HG03521 (cell line): ENCODE measurements at regions not wholly inside any gene's neighbourhood (a gene's known extent, or its start where the extent isn't known, plus 50 kb on each side); places are given as distances from the start of the nearest gene placed in this dataset.

Source experiments
- ATAC-seq: cut with Tn5 transposase; IDR thresholded peaks from one replicate; pipeline ENCODE4 v1.9.1; 2021; ENCODE audit warnings: mild to moderate bottlenecking, moderate library complexity; ENCODE audit not compliant: unreplicated experiment

DNA sequence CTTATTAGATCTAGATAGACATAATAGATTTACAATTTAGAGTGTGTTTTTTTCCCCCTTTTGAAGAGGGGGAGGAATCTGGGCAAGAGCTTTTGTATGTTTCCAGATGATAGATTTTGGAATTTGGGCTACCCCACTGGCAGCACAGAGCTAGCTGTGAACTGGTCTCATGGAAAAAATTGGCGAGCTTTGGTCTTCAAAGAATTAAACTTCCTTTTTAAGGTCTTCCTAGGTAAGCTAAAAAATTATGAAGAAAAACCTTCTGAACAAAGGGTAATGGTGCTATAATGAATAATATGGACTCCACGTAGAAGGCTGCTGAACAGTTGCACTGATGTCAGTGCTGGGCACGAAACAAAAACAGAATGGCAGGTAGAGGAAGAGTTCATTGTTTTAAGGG, 109.3 kb downstream of the ZIC5 start:
- ATAC-seq = no peak

DNA sequence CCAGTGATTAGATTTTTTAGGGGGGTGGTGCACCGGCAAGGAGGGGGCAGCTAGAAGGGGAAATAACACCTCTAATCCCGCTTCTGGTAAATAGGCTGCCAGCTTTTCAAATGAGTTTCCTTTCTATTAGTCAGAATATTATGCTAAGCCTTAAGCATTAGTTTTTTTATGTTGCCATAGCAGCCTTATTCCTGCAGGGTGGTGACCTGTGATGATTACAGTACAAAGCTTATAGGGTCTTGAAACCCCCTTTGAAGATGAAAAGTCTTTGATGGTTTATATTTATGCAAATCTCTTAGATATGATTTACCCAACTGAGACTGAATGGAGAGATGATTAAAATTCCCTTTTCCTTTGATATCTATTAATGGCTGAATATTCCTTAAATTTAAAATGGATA, 109.8 kb downstream of the ZIC5 start:
- ATAC-seq = no peak

DNA sequence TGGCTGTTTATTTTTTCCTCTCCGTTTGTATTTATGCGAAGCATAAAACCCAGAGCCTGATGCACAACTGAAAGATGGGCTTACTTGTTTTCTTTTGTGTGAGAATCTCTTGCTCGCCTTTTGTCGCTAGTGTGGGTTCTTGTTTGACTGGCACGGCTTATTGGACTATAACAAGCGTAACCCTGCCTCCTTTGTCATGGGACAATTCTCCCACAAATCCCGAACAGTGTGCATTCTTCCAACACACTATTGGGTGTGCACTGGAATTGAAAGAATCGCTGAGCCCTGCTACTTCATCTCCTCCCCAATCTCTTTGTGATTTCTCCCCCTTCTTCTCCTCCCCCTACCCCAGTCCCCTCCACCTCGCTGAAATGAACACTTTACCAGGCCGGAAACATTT, 110.8 kb downstream of the ZIC5 start:
- no peak for ATAC-seq

DNA sequence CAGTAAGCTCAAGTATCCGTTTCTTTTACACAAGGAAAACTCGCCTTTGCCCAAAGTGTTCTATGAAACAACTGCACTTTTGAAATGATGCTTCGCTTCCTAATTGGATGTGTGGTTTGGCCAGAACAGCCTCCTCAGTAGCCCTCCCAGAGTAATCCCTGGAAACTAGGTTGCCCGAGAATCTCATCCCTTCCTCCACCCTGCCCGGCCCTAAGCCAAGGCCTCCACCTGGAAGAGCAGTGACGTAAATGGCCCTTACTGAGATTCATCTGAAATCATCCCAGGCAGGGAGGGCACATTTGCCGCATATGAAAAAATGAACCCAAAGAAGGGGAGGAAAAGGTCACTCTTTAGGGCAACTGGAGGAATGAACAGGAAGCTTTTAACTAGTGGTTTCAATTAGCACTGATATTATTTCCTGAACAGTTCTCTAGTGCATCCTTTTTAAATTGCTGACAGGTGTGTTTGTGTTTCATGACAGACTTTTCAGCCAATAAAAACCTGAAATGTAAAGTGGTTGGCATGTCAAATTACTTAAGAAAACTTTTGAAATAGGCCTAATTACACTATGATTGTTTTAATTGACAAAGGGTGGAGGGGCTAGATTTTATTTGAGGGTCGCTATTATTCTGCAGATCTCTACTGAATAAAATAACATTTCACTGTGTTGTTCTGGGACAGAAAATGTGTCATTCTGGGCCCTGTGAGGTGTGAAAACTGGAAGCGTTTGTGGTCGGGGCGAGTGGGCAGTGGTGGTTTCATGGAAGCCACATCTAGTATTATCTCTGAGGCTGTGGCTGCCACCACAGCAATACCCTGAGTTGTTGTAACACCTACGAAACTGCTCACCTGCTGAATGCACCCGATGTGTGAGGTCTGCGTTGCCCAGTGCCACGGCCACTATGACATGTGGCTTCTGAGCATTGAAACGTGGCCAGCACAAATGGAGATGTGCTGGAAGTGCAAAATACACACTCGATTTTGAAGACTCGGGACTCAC, 112.1 kb downstream of the ZIC5 start:
- ATAC-seq = peak; percentile 80

DNA sequence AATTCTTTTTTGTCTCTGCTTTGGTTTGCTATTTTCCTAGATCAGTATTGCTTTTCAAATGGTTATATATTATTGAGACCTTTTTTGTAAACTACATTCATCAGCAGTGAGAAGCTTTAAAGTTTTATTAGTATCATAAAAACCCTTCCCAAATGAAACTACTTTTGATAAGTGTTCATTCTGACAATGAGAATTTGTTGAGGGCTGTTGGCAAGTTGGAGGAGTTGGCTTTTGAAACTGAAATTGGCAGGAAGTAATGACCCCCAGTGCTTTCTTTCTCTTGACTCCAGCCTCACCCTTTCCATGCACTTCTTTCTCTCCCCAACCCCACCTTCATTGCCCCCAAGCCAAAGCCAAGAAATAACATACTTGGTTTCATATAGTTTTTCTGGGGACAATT, 113.8 kb downstream of the ZIC5 start:
- no peak for ATAC-seq

DNA sequence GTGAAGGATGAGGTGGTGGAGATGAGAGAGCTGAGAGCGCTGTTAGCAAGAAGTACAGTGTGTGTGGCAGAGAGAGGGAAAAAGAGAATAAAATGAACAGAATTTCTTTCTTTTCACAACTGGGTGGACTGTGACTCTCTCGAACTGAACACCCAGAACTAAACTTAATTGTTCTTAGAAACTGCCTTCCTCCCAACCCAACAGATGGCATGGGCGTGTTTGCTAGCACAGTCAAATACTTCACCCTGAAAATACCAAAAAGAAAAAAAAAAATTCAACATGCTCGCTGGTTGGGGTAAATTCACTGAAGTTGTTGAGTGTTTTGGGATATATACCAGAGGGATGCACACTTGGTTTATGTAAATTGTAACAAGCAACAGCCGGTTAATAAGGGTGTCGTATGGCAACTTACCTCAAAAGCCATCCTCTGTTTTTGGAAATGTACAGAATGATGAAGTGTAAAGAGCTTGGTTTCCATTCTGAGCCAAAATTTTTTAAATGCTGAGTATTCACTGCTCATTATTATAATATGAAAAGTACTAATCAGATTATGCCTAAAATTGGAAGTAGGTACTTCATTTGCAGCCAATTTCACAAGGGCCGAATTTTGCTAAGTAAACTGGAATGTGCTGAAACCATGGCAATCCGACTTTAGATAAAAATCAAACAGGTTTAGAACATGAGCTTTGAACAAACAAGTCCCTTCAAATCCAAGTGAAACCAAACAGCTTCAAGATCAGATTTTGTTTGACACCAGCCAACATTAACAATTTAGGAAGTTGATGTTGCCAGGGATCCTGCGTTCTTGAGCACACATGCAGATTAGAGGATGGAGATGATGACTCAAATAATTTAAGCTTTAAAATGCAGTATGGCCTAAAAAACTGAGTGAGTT, 115.8 kb downstream of the ZIC5 start:
- no peak for ATAC-seq

DNA sequence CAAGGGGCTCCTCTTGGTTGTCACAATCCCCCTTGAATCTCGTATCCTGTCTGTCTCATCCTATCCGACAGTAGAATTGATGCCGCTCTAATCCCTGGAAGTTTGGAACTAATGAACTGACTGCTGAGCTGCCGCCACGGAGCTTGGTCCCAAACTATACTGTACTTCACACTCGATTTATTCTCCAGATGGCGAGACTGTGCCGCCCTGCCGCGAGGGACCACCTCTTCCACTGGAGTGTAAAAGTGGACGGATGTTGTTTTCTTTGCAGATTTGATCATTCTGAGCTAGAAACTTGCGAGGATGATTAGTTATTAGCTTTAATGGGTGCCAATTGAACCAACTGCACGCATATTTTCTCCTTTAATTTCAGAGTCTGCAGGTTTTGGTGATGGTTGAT, 117.2 kb downstream of the ZIC5 start:
- no peak for ATAC-seq

DNA sequence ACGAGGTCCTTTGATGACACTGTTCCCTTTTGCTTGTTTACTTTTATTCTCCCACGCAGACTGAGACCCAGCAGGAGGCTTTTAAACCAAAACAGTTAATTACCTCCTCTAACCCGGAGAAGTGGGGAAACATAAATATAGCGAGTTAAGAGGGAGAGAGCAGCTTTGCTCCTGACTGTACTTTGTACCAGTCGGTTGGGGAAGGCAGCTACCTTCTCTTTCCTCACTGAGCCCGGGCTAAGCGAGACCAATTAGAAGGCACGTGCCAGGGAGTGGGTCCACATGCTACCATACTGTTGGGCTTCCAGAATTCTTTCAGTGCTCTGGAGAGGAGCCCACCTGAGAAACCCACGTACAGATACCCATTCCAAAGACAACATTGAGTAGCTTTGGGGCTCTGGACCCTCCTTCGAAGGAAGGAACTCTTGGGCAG, 124.2 kb downstream of the ZIC5 start:
- ATAC-seq = no peak

DNA sequence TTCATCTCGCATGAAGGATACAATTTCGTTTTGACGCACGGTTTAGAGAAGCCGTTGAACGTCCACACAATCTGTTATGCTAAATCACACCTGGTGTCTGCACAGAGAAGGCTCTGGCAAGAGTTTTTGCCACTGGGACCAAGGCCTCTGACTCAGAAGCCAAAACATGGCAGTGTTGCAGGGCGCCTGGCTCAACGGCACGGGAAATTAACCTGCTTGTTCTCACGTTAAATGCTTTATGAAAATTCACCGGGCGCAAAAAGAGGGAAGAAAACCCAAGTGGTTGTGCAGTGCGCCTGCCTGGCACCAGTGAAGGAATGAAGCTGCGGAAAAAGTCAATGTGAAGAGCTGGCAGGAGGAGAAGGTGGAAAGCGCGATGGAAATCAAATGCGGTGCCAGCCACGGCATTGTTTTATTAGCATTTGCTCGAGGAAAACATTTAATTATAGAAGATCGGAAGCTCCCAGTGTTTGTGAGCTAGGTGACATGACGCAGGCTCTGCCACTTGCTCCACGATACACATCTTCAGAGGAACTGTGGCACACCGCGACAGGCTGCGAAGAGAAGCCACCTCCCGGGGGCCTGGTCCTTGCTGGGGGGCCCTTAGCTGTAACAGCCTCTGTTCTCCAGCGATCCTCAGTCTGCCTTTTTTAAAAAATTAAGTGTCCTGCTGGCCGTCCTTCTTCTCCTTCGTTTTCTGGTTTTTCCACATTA, 126.2 kb downstream of the ZIC5 start:
- ATAC-seq = no peak

DNA sequence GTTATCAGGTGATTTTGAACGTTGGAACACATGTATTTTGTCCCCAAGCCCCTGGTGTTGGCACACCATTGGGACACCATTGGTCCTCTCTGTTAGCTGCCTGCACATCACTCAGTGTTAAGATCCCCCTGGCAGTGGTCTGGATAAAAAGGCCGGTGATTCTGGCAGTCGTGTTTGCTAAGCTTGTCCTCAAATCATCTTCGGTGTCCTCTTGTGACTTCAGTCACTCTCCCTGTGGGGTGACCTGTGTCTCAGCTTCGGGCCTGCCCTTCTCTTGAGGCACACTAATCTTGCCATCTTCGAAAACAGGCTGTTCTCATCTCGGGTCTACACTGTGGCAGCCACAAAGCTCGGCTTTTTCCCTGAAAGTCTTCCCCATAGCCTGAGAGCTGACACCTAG, 127.1 kb downstream of the ZIC5 start:
- no peak for ATAC-seq

DNA sequence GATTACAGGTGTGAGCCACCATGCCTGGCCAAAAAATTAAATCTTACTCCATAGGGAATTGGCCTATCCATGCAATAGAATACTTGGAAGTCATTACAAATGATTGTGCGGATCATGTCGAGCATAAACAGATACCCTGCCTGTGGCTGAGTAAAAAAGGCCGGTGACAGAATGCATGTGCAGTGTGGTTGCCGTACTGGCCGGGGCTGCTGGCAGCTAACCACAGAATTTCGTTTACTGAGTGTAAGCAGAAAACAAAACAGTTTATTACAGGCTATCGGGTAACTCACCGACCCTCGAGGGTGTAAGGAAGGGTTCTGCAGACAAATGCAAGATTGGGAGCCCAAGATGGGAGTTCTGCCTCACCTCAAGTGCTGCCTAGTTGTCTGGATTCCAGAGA, 127.7 kb downstream of the ZIC5 start:
- ATAC-seq = no peak

DNA sequence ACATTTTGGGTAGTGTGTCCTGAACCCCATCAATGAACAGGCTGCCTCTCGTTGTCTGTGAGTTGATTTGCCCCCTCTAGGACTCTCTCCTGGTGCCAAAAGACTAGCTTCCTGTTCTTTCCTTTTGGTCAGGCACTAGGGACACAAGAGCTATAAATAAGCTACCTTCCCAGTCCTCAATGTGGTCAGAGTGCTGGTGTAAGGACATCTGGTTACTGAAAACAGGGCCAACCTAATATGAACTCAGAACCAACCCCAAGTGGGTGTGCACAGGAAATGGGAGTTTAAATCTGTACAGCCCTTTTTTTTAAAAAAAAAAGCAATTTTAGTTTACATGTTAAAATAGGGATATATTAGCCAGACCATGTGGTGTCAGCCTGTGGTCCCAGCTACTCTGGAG, 129.2 kb downstream of the ZIC5 start:
- ATAC-seq = no peak

DNA sequence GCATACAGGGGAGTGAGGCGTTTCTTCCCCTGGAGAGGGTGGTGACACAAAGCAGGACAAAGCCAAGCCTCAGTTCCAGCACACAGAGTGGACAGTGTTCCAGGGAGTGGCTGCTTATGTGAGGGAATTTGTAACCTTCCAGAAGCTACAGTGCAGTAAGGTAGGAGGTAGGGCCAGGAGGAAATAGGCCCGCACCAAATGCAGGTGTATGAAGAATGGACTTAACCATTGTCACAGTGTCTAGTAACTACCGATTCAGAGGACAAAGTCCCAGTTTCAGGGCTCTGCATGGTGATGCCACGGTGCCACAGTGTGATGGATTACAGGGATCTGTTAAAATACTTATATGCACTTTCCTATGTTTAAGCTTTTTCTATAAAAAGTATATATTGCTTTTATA, 135.3 kb downstream of the ZIC5 start:
- no peak for ATAC-seq

DNA sequence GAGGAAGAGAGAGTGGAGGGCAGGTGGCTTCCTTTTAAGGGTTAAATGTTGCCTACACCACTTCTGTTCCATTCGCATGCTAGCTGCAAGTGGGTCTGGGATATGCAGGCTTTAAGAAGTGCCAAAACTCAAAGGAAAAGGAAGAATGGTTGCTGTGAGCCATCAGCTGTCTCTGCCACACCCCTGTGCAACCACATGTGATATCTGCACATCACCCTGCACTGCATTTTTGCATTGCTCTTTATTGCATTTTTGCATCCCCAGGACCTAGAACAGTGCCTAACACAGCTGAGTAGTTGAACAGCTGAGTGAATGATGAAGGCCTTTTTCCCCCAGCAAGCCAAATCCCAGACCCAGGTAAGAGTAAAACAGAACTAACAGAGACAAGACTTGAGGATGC, 136.1 kb downstream of the ZIC5 start:
- ATAC-seq = no peak

DNA sequence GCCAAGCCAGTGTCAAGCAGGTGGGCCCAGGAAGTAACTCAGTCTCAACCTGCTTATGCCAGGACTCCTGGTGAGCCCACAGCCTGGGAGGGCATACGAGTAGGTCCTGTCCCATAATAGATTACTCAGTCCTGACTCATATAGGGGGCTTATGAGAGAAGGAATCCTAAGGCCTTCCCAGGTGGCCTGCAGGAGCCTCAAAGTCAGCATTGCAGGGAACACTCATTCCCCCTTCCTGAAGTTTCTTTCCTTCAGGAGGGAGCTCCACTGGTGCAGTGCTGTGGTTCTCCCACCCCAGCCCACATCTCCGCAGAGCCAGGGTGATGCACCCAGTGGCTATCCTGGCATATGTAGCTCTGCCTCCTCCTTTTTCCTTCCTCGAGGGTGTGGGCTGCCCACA, 137.3 kb downstream of the ZIC5 start:
- ATAC-seq = no peak

DNA sequence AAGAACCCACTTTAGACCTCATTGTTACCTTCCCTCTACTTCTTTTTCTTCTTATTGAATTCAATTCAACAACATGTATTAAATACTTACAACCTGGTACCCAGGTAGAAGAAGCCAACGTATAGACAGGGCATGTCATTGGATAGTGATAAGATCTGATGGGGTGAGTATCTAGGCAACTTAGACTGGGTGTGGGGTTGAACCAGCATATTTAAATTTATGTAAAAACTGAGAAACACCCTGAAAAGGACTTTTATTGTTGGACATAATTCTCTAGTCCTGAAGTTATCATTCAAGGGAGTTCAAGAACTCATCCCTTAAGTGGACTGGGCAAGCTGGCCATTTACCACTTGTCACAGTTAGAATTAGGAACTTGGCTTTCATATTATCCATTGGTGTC, 139.2 kb downstream of the ZIC5 start:
- ATAC-seq = no peak

DNA sequence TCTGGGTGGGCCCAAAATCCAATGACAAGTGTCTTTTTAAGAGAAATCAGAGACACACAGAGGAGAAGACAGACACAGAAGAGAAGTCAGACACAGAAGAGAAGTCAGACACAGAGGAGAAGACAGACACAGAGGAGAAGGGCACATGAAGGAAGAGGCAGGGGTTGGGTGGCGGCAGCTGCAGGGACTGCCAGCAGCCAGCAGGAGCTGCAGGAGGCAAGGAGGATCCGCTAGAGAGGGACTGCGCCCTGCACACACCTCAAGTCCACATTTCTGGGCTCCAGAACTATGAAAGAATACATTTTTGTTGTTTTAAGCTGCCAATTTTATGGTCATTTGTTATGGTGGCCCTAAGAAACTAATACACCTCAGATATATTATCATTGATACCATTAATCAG, 140.6 kb downstream of the ZIC5 start:
- ATAC-seq = no peak

DNA sequence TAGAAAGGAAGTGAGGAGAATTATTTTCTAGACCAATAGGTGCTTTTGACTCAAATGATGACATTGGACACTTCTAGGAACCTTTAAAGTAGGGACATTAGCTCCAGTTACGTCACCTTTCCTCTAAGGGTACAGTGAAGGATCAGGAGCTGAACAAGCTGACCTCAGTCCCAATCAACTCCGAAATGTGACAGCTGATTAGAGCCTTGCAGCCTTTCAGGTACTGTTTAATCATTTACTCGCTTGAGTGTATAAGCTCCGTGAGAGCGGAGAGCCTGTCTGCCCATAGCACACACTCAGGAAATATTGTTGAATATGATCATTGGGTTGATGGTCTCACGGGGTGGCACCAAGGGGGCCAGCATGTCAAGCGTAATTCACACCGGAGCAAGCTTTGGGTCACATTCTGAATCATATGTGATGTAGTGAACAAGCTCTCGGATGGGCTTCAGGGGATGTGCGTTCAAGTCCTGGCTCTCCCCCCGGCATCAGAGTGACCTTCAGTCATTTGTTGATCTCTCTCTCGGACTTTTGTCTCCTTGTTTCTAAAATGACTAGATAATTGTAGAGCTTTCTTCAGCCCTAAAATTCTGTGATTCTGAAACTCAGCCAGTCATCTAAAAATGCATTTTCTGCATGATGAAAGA, 141.9 kb downstream of the ZIC5 start:
- ATAC-seq = no peak

DNA sequence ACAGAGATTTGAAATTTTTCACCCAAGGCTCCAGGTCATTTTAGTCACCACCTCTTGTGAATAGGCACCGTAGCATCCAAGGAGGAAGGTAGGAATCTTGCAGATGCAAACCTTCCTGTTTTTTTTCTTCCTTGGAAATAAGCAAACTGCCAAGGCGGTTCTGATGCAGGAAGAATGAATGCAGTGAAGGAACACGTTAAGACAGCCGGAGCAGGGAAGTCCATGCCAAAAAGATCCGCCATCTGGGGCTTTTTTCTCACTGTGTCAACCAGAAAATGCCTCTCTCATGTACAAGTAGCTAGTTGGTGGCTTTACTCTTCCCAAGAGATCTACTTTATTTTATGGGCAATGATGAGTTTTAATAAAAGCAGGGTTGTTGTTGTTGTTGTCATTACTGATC, 142.4 kb downstream of the ZIC5 start:
- no peak for ATAC-seq

DNA sequence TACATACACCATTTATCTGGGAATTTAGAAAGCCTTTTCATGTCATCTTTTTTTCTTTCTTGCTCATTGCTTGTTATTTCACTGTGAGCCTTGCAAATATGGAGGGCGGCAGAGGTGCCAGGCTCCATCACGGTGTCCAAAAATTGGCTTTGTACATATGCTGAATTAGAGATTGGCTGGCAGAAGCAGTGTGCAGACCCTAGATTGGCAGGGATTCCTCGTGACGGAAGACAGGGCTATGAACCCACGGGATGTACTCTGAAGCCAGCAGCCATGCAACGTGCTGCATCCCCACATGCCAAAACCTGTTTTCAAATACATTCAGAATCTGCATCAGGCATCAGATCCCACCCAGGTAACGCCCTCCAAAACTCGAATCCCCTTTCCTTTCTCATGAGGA, 142.8 kb downstream of the ZIC5 start:
- no peak for ATAC-seq

DNA sequence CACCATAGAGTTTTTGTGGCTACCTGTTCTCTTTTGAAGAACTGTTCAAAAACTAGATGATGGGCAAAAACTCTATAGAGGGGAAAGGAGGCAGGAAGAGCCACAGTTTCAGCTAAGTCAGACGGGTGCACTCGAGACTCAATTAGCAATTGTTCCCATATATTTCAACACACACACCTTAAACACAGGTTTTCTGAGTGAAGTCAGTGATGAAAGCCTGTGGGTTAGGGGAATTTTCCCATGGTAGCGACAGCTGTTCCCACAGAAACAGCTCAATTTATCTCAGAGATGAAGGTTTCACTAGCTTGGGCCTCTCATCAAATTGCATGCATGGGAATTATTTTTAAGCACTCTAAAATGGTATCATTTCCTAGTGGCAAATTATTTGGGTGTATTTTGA, 143.4 kb downstream of the ZIC5 start:
- ATAC-seq = no peak
